Thyroid gland (tissue), 4 donors: ENCODE measurements at regions not wholly inside any gene's neighbourhood (a gene's known extent, or its start where the extent isn't known, plus 50 kb on each side); places are given as distances from the start of the nearest gene placed in this dataset.

Source experiments
- POLR2A ChIP-seq, 2 donors: fragments of 450-650 bp; IDR thresholded peaks; one replicate each; pipeline ENCODE4 v1.6.1; 2017; ENCODE audit warnings: antibody characterized with exemption in 2 of 2, mild to moderate bottlenecking in 2 of 2, moderate library complexity in 1 of 2
- TF ChIP-seq, protein P1 (sequence below), 6 experiments: fragments of 200-600 bp in 3 of 6; fragments of 450-650 bp in 3 of 6; sonication (generic) in 3 of 6; IDR thresholded peaks; one replicate each; pipeline ENCODE4 v1.5.1; 2016 to 2019; ENCODE audit warnings: antibody characterized with exemption in 6 of 6, mild to moderate bottlenecking in 2 of 6, inconsistent platforms in 1 of 6, moderate library complexity in 1 of 6

DNA sequence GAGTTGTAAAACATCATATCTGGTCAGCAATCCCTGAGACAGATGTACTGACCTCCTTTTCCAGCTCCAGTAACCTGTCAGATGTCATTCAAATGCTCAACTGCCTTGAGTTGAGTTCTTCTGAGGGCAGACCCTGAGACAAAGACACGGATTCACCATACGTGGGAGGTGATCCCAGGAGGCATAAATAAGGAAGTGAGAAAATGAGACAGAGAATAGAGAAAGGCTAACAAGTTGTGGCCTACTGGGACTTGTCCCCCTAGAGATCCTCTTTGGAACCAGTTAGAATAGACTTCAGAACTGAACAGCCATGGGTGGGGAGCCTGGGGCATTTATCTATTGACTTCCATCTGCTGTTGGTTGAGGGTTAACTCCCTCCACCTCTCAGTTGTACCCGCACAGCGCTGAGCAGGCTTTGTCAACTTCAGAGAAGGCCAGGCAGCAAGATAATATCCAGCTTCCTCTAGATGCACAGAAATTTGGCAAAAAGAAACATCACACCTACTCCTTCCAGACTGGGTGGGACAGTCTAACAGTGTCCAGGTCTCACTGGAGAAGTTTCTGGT is 123.0 kb upstream of the DYNLRB2 start:
- TF ChIP-seq, protein P1, sequence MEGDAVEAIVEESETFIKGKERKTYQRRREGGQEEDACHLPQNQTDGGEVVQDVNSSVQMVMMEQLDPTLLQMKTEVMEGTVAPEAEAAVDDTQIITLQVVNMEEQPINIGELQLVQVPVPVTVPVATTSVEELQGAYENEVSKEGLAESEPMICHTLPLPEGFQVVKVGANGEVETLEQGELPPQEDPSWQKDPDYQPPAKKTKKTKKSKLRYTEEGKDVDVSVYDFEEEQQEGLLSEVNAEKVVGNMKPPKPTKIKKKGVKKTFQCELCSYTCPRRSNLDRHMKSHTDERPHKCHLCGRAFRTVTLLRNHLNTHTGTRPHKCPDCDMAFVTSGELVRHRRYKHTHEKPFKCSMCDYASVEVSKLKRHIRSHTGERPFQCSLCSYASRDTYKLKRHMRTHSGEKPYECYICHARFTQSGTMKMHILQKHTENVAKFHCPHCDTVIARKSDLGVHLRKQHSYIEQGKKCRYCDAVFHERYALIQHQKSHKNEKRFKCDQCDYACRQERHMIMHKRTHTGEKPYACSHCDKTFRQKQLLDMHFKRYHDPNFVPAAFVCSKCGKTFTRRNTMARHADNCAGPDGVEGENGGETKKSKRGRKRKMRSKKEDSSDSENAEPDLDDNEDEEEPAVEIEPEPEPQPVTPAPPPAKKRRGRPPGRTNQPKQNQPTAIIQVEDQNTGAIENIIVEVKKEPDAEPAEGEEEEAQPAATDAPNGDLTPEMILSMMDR (IDR thresholded peaks at IDR 0.05), result no peak
- TF ChIP-seq POLR2A (IDR thresholded peaks at IDR 0.05), result no peak
